Progenitor cell of endocrine pancreas (in vitro differentiated cells): ENCODE measurements at regions not wholly inside any gene's neighbourhood (a gene's known extent, or its start where the extent isn't known, plus 50 kb on each side); places are given as distances from the start of the nearest gene placed in this dataset.

ENCODE experiments used
- DNase-seq: peaks from one replicate; pipeline ENCODE4 v3.0.0; 2021; ENCODE audit warnings: low spot score; ENCODE audit not compliant: unreplicated experiment
- H3K27ac Mint-ChIP-seq: 2 replicates; pipeline ENCODE4 v1.8.0; 2021; ENCODE audit warnings: mild to moderate bottlenecking, moderate library complexity, mixed read lengths
- H3K27me3 Mint-ChIP-seq: 2 replicates; pipeline ENCODE4 v1.8.0; 2021; ENCODE audit warnings: mixed read lengths
- H3K36me3 Mint-ChIP-seq: 2 replicates; pipeline ENCODE4 v1.8.0; 2022; ENCODE audit warnings: mixed read lengths; ENCODE audit not compliant: insufficient read depth
- H3K4me1 Mint-ChIP-seq: 2 replicates; pipeline ENCODE4 v1.8.0; 2021; ENCODE audit warnings: low read depth, mixed read lengths
- H3K4me3 Mint-ChIP-seq: 2 replicates; pipeline ENCODE4 v1.8.0; 2021; ENCODE audit warnings: low read depth, mild to moderate bottlenecking, moderate library complexity, mixed read lengths
- H3K9me3 Mint-ChIP-seq: 2 replicates; pipeline ENCODE4 v1.8.0; 2021; ENCODE audit warnings: low read depth, mixed read lengths
- TF ChIP-seq, protein P1 (sequence below): fragments of 200-600 bp; sonication (generic); IDR thresholded peaks from one replicate; pipeline ENCODE4 v1.5.0; 2021; ENCODE audit warnings: antibody characterized with exemption, mild to moderate bottlenecking; ENCODE audit not compliant: unreplicated experiment

DNA sequence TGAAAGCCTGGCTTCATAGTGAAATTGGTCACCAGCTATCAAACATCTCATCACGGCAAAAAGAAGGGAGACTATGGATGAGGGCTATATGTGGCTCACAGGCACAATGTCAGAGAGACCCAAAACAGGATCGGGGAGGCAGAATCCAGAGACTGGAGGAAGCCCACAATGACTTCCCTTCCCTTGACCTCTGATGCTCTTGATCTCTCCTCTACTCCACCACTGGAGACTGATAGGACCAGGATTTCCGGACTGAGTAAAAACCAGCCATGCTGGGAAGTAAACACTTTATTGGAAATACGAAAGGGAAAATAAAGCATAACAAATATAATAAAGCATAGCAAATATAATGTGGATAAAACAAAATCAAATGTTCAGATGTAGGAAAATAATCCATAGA is 597.3 kb downstream of the UTRN start:
- Mint-ChIP-seq H3K36me3 (no peaks in the 10 kb centered on the region), H3K4me3 (no peak overlapping the region), H3K27ac (no peak overlapping the region), H3K27me3 (no peaks in the 10 kb centered on the region), H3K9me3 (no peaks in the 10 kb centered on the region), H3K4me1 (peaks cover 12% of the 10 kb centered on the region)
- DNase-seq, result no peak
- TF ChIP-seq, protein P1, sequence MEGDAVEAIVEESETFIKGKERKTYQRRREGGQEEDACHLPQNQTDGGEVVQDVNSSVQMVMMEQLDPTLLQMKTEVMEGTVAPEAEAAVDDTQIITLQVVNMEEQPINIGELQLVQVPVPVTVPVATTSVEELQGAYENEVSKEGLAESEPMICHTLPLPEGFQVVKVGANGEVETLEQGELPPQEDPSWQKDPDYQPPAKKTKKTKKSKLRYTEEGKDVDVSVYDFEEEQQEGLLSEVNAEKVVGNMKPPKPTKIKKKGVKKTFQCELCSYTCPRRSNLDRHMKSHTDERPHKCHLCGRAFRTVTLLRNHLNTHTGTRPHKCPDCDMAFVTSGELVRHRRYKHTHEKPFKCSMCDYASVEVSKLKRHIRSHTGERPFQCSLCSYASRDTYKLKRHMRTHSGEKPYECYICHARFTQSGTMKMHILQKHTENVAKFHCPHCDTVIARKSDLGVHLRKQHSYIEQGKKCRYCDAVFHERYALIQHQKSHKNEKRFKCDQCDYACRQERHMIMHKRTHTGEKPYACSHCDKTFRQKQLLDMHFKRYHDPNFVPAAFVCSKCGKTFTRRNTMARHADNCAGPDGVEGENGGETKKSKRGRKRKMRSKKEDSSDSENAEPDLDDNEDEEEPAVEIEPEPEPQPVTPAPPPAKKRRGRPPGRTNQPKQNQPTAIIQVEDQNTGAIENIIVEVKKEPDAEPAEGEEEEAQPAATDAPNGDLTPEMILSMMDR, result no peak

DNA sequence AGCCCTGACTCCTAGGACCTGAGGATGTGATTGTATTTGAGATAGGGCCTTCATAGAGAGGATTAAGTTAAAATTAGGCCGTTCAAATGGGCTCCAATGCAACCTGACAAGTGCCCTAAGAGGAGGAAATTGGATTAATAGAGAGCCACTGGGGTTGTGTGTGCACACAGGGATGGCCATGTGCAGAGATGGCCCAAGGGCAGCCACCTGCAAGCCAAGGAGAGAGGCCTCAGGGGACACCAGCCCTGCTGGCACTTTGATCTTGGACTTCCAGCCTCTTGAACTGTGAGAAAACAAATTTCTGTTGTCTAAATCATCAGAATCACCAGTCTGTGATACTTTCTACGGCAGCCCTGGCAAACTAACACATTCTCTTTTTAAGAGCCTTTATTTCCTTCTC is 598.8 kb downstream of the UTRN start:
- Mint-ChIP-seq H3K36me3 (no peaks in the 10 kb centered on the region), H3K4me3 (no peak overlapping the region), H3K27ac (no peak overlapping the region), H3K9me3 (no peaks in the 10 kb centered on the region), H3K27me3 (no peaks in the 10 kb centered on the region), H3K4me1 (peaks cover 12% of the 10 kb centered on the region)
- TF ChIP-seq, protein P1, result no peak
- no peak for DNase-seq

DNA sequence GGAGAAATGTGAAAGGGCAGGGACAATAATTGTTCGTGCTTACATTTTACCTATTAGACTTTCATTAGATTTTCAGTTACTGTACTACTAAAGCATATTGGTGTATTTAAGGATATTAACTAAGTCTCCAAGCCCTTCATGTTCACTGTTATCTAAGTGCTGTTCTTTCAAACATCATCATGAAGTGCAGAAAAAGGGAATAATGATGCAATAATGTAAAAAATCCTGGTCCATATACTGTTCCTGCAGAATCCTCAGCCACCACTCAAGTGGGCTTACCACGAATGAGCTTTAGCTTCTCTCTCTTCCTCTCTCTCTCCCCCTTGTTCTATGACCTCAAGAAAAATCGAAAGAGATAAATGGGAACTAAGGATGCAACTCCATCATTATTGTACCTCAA is 600.7 kb downstream of the UTRN start:
- TF ChIP-seq, protein P1, result no peak
- Mint-ChIP-seq H3K36me3 (no peaks in the 10 kb centered on the region), H3K4me3 (no peak overlapping the region), H3K4me1 (peaks cover 12% of the 10 kb centered on the region), H3K27me3 (no peaks in the 10 kb centered on the region), H3K27ac (no peak overlapping the region), H3K9me3 (no peaks in the 10 kb centered on the region)
- DNase-seq, result no peak

DNA sequence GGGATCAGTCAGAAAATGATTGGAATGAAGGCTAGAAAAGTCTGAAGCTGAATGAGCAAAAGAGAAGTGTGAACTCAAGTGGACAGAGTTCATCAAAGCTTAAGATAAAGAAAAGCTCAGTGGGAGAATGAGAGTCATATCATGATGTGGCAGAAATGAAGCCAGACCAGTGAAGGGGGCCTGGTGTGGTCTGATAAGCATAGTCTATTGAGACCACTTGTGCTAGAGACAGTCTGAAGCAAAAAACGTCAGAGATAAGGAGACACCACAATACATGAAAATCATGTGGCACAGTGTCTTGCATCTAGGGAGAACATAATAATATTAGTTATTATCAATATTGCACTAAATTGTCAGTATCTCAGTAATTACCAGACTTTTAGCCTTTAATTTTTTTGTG is 601.5 kb downstream of the UTRN start:
- H3K9me3 Mint-ChIP-seq, result no peaks in the 10 kb centered on the region
- no peak for DNase-seq
- TF ChIP-seq, protein P1, result no peak
- H3K36me3 Mint-ChIP-seq, result no peaks in the 10 kb centered on the region
- no peak overlapping the region for H3K27ac Mint-ChIP-seq
- H3K4me1 Mint-ChIP-seq, result peaks cover 12% of the 10 kb centered on the region
- H3K27me3 Mint-ChIP-seq, result no peaks in the 10 kb centered on the region
- no peak overlapping the region for H3K4me3 Mint-ChIP-seq

DNA sequence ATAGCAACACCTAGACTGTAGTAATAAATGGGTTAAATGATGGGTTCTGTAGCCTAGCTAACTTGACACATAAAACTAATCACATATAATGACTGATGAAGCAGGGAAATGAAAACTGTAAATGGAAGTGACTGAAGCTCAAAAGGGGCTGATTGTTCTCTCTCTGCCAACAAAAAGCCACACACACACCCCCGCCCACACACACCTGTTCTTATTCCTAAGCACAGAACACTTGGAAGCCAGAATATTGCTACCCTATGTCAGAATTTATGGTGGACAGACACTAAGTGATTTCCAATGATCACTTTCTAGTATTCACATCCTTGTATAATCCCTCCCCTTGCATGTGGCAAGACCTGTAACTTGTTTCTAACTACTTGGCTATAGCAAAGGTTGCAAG is 603.5 kb downstream of the UTRN start:
- TF ChIP-seq, protein P1, result no peak
- H3K27me3 Mint-ChIP-seq, result no peaks in the 10 kb centered on the region
- peaks cover 26% of the 10 kb centered on the region for H3K4me1 Mint-ChIP-seq
- H3K36me3 Mint-ChIP-seq, result no peaks in the 10 kb centered on the region
- DNase-seq, result no peak
- no peaks in the 10 kb centered on the region for H3K9me3 Mint-ChIP-seq
- H3K27ac Mint-ChIP-seq, result no peak overlapping the region
- H3K4me3 Mint-ChIP-seq, result no peak overlapping the region
